ENCODE measurements at regions not wholly inside any gene's neighbourhood (a gene's known extent, or its start where the extent isn't known, plus 50 kb on each side); places are given as distances from the start of the nearest gene placed in this dataset.

- no peak for DNase-seq (ENCODE audit: low spot score)
Measured at GRCh38 chr18:79627750-79628294, 51.8 kb upstream of the CTDP1 start.

- no peak for DNase-seq (ENCODE audit: low spot score)
Measured at GRCh38 chr18:79628416-79629248, 51.0 kb upstream of the CTDP1 start.

DNA sequence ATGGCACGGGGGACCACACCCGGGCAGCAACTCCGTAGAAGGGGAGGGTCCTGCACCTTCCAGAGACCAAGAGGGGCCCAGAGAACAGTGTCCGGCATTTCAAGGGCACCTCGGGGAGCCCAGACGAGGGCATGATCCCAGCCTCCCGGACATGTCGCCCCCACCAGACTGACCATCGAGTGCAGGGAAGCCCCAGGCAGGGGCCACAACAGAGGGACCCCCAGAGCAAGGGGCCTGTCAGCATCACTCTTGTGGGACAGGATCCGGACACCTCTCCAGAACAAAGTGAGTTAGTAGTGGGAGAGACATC is 50.4 kb upstream of the CTDP1 start:
- no peak for DNase-seq (ENCODE audit: low spot score)

DNA sequence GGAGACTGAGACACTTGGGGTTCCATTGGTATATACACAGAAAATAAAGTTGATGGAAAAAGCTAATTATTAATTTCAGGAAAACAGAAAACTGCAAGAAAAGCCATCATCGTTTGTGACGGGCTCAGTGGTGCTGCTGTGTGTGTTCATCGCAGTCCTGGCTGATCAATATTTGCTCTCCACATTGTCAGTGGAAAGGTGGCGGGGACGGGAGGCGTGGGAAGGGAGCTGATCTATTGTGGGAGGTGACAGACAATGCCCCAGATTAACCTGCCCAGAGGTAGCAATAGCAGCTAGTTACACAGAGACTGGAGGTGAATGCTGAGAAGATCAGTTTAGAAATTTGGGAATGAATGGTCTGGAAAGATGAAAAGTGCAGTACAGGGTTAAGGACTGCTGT is 50.0 kb upstream of the CTDP1 start:
- no peak for DNase-seq (ENCODE audit: low spot score)

Data from CD4-positive, alpha-beta T cell treated with Interleukin-15 for 4 hours (primary cell).